ENCODE measurements at regions not wholly inside any gene's neighbourhood (a gene's known extent, or its start where the extent isn't known, plus 50 kb on each side); places are given as distances from the start of the nearest gene placed in this dataset.

- H3K27me3 ChIP-seq, result no peaks in the 10 kb centered on the region
These were observed 155.7 kb upstream of the ARHGAP20 start for GRCh38 chr11:110867951-110868350.

GRCh38 chr11:110866081-110866480, 153.8 kb upstream of the ARHGAP20 start:
- intact Hi-C loops (cut with DNase I), result no loop called here
- TF ChIP-seq POLR2A (IDR thresholded peaks at IDR 0.05) (no peak), CTCF (IDR thresholded peaks at IDR 0.05) (no peak)
- peaks cover 0 to 11% of the 10 kb centered on the region in 2 donors for H3K4me1 ChIP-seq
- 75 to 85% methylated on average over 4 of the region's 4 CpGs for WGBS, 2 donors
- H3K36me3 ChIP-seq, result no peaks in the 10 kb centered on the region
- H3K27me3 ChIP-seq, result no peaks in the 10 kb centered on the region
- DNase-seq, result no peak
- H3K27ac ChIP-seq, result no peak overlapping the region
- no peak overlapping the region for H3K4me3 ChIP-seq (replicated peaks in 1 of 3)
- H3K9me3 ChIP-seq, result no peaks in the 10 kb centered on the region

More at GRCh38 chr11:110867951-110868350, 155.7 kb upstream of the ARHGAP20 start:
- intact Hi-C loops (cut with DNase I), result no loop called here
- Histone ChIP-seq H3K4me3 (replicated peaks in 1 of 3) (no peak overlapping the region), H3K27ac (no peak overlapping the region), H3K36me3 (no peaks in the 10 kb centered on the region), H3K9me3 (no peaks in the 10 kb centered on the region), H3K4me1 (peaks cover 0 to under 1% of the 10 kb centered on the region in 2 donors)
- DNase-seq, result no peak
- WGBS, 2 donors, result 97% methylated on average over 4 of the region's 4 CpGs
- TF ChIP-seq CTCF (IDR thresholded peaks at IDR 0.05) (no peak), POLR2A (IDR thresholded peaks at IDR 0.05) (no peak)

- TF ChIP-seq POLR2A (IDR thresholded peaks at IDR 0.05) (no peak), CTCF (IDR thresholded peaks at IDR 0.05) (no peak)
- H3K4me3 ChIP-seq (replicated peaks in 1 of 3), result no peak overlapping the region
- H3K27ac ChIP-seq, result peak overlapping the region in 2 of 3 donors; percentile 26 to 39
- 34 to 44% methylated on average over 2 of the region's 2 CpGs for WGBS, 2 donors
- DNase-seq, result peak; percentile 52 to 54
- no peaks in the 10 kb centered on the region for H3K9me3 ChIP-seq
- intact Hi-C loops (cut with DNase I), result no loop called here
- H3K4me1 ChIP-seq, result peaks cover 20 to 28% of the 10 kb centered on the region in 2 donors
- H3K27me3 ChIP-seq, result no peaks in the 10 kb centered on the region
- H3K36me3 ChIP-seq, result no peaks in the 10 kb centered on the region
These were observed 150.2 kb upstream of the ARHGAP20 start for GRCh38 chr11:110862407-110862806.

- Histone ChIP-seq H3K27ac (no peak overlapping the region), H3K36me3 (no peaks in the 10 kb centered on the region), H3K4me1 (peaks cover 22 to 31% of the 10 kb centered on the region in 2 donors), H3K4me3 (replicated peaks in 1 of 3) (no peak overlapping the region), H3K27me3 (no peaks in the 10 kb centered on the region), H3K9me3 (no peaks in the 10 kb centered on the region)
- TF ChIP-seq CTCF (IDR thresholded peaks at IDR 0.05) (no peak), POLR2A (IDR thresholded peaks at IDR 0.05) (no peak)
- intact Hi-C loops (cut with DNase I), result no loop called here
- no peak for DNase-seq
- 94% methylated on average over 3 of the region's 3 CpGs for WGBS, 2 donors
These were observed 148.2 kb upstream of the ARHGAP20 start for GRCh38 chr11:110860461-110860860.

- H3K9me3 ChIP-seq, result no peaks in the 10 kb centered on the region
- H3K27me3 ChIP-seq, result no peaks in the 10 kb centered on the region
- H3K36me3 ChIP-seq, result no peaks in the 10 kb centered on the region
- TF ChIP-seq CTCF (IDR thresholded peaks at IDR 0.05) (no peak), POLR2A (IDR thresholded peaks at IDR 0.05) (no peak)
- H3K27ac ChIP-seq, result no peak overlapping the region
- WGBS, 2 donors, result 85 to 89% methylated on average over 6 of the region's 6 CpGs
- H3K4me3 ChIP-seq (replicated peaks in 1 of 3), result no peak overlapping the region
- no peak for DNase-seq
- intact Hi-C loops (cut with DNase I), result no loop called here
- H3K4me1 ChIP-seq, result peaks cover 22 to 31% of the 10 kb centered on the region in 2 donors
These were observed 147.8 kb upstream of the ARHGAP20 start for GRCh38 chr11:110859998-110860397.

Measured in thyroid gland (tissue), 4 donors.